Embryonic facial prominence (tissue), 1 donor: ENCODE measurements at regions not wholly inside any gene's neighbourhood (a gene's known extent, or its start where the extent isn't known, plus 50 kb on each side); places are given as distances from the start of the nearest gene placed in this dataset.

Experiments used
- DNase-seq: peaks from one replicate; pipeline ENCODE4 v3.0.0-alpha.2; 2016; ENCODE audit errors: extremely low spot score

DNA sequence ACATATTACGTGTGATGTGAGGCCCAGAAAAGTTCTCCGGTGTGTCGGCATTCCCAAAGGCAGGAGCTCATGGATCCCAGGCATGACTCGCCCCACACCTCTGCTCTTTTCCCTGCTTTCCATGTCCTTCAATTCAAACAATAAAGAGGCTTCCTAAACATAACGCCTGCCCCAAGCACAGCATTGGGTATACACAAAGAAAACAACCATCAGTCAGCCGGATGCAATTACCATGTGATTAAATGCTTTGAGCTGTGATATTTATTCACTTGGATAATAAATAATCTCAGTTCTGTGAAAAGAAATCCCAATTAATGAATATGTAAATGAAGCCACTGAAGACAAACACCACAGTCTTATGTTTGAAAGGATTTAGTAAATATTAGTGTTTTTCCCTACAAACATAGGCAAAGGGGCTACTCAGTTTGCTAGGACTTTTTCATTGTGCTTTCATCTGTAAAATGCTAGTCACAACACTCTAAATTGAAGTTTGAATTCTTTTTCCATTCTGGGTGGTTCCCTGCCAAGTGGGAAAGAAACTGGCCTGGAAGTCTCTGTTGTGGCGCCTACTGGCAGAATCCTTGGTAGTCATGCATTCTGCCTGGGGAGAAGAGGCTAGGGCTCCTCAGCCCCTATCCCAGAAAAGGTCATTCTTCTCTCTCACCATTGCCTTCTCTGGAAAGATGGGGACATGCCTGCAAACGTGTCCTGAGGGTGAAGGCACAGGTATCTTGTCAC lies 144.7 kb downstream of the COL6A3 start:
- no peak for DNase-seq

DNA sequence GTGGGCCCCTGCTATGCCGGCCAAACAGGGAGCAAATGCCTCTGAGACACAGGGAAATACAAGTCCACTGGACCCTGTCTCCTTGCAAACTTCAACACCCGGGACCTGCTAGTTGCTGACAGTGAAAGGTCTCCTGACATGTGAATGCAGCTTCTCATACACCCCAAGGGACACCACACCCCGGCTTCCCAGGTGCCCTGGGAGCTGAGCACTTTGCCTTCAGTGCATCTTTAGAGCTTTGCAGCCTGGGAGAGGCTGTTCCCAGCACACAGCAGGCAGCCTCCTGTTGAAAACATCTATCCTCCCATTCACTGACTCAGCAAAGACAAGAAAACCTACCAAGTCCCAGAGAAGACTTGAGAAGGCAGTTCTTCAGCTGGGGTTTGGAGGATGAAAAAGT lies 143.4 kb downstream of the COL6A3 start:
- no peak for DNase-seq

DNA sequence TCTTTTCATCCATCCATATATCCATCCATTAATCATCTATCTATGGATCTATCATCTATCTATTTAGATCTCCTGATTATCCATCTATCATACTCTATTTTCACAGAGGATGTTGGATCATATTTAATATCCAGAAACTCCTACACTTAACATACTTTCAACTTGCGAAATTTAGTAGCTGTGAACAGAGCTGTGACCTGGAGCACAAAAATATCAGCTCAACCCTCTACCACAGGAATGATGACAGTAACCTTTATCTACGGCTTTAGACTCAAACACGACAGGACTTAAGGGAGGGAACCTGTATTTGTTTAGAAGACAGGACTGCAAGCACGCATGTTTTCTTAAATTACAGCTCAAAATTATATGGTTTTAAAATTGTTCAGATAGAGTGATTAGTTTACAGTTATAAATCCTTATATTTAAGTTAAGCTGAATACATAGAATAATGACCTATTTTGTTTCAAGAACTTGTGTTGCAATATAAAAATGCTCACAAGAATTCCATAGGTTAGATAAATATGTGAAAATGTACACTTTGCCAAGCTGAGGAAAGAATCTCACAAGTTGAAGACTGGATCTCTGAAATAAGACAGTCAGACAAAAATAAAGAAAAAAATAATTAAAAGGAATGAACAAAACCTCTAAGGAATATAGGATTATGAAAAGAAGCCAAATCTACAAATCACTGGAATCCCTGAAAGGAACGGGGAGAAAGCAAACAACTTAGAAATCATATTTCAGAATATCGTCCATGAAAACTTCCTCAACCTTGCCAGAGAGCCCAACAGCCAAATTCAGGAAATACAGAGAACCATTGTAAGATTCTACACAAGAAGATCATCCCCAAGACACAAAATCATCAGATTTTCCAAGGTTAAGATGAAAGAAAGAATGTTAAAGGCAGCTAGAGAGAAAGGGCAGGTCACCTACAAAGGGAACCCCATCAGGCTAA lies 142.0 kb downstream of the COL6A3 start:
- no peak for DNase-seq
